ENCODE measurements at regions not wholly inside any gene's neighbourhood (a gene's known extent, or its start where the extent isn't known, plus 50 kb on each side); places are given as distances from the start of the nearest gene placed in this dataset.

DNA sequence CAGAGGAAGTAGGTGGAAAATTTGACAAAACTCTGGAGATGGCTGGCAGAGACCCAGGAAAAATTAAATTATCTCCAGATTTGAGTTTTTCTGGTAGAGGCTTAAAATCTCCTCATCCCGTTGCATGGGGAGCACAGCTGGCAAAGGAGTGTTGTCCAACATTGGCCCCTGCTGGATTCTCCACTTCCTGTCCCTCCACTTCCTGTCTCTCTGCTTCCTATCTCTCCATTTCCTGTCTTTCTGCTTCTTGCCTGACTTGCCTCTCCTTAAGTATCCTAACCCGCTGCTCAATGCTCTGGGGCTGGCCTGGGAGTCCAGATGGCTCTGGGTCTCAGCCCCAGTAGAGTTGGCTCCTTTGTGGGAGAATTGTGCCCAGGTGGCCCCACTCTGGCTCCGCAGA lies 65.8 kb upstream of the EMX2 start:
- 59 to 86% methylated on average over 3 of the region's 3 CpGs for WGBS, 2 donors
- Histone ChIP-seq H3K4me3 (no peak overlapping the region), H3K9me3 (ENCODE audit: control insufficient read depth in 4 of 4, insufficient read depth in 3 of 4, low read length in 3 of 4) (peaks cover 0 to 4% (median 0%) of the 10 kb centered on the region in 4 donors), H3K27me3 (ENCODE audit: control insufficient read depth in 3 of 3, insufficient read depth in 3 of 3, low read length in 2 of 3) (peaks cover 0 to 3% (median 2%) of the 10 kb centered on the region in 3 donors), H3K27ac (ENCODE audit: low read depth in 1 of 2, low read length in 1 of 2) (no peak overlapping the region), H3K36me3 (ENCODE audit: control insufficient read depth in 4 of 4, insufficient read depth in 4 of 4, low read length in 4 of 4) (no peaks in the 10 kb centered on the region), H3K4me1 (ENCODE audit: control insufficient read depth in 5 of 5, insufficient read depth in 5 of 5, low read length in 5 of 5) (no peaks in the 10 kb centered on the region), H3K9ac (ENCODE audit: insufficient read depth in 1 of 2, low read length in 2 of 2) (no peak overlapping the region)
- no peak for DNase-seq
- no peak for ATAC-seq (ENCODE audit: insufficient read depth, low FRiP score)
- TF ChIP-seq, protein P1, sequence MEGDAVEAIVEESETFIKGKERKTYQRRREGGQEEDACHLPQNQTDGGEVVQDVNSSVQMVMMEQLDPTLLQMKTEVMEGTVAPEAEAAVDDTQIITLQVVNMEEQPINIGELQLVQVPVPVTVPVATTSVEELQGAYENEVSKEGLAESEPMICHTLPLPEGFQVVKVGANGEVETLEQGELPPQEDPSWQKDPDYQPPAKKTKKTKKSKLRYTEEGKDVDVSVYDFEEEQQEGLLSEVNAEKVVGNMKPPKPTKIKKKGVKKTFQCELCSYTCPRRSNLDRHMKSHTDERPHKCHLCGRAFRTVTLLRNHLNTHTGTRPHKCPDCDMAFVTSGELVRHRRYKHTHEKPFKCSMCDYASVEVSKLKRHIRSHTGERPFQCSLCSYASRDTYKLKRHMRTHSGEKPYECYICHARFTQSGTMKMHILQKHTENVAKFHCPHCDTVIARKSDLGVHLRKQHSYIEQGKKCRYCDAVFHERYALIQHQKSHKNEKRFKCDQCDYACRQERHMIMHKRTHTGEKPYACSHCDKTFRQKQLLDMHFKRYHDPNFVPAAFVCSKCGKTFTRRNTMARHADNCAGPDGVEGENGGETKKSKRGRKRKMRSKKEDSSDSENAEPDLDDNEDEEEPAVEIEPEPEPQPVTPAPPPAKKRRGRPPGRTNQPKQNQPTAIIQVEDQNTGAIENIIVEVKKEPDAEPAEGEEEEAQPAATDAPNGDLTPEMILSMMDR (IDR thresholded peaks at IDR 0.05; ENCODE audit: control extremely low read depth, extremely low read depth) = no peak

DNA sequence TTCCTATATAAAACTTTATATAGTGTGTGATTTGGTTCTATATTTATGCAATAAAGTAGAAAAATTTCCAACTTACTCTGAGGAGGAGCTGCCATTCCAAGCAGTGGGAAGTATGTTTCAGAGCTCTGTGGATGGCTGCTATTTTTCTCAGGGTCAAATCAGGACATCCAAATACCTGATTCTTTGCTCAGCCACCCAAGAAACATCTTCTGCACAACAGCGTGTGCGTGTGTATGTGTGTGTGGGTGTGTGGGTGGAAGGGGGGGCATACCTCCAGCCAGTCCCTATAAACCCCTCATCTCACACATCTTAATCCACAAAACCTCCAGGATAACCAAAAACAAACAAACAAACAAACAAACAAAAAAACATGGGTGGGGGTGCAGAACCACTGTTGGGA lies 66.3 kb upstream of the EMX2 start:
- H3K27ac ChIP-seq (ENCODE audit: low read depth in 1 of 2, low read length in 1 of 2) = no peak overlapping the region
- H3K4me3 ChIP-seq = no peak overlapping the region
- H3K4me1 ChIP-seq (ENCODE audit: control insufficient read depth in 5 of 5, insufficient read depth in 5 of 5, low read length in 5 of 5) = no peaks in the 10 kb centered on the region
- no peaks in the 10 kb centered on the region for H3K36me3 ChIP-seq (ENCODE audit: control insufficient read depth in 4 of 4, insufficient read depth in 4 of 4, low read length in 4 of 4)
- H3K9me3 ChIP-seq (ENCODE audit: control insufficient read depth in 4 of 4, insufficient read depth in 3 of 4, low read length in 3 of 4) = peaks cover 0 to 4% (median 0%) of the 10 kb centered on the region in 4 donors
- ATAC-seq (ENCODE audit: insufficient read depth, low FRiP score) (no peak), DNase-seq (no peak)
- no peak overlapping the region for H3K9ac ChIP-seq (ENCODE audit: insufficient read depth in 1 of 2, low read length in 2 of 2)
- peaks cover 0 to 4% (median 2%) of the 10 kb centered on the region in 3 donors for H3K27me3 ChIP-seq (ENCODE audit: control insufficient read depth in 3 of 3, insufficient read depth in 3 of 3, low read length in 2 of 3)
- WGBS, 2 donors = 98 to 100% methylated on average over 2 of the region's 2 CpGs
- TF ChIP-seq, protein P1 (IDR thresholded peaks at IDR 0.05; ENCODE audit: control extremely low read depth, extremely low read depth) = no peak

DNA sequence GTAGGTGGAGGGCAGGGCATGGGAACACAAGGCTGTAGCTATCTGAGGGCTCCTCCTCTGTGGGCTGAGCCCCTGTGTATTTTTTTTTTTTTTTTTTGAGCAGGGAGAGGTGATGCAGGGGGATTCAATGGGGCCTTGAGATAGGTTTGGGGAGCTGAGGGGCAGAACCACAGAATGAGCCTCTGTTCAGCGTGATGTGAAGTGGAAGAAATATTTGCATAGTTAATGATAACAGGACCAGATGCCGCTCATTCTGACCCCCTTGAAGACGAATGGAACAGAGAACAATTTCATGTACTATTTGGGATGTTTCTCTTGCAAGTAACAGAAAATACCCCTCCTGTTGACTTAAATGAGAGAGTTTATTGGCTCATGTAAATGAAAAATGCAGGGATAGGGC lies 69.7 kb upstream of the EMX2 start:
- DNase-seq (no peak), ATAC-seq (ENCODE audit: insufficient read depth, low FRiP score) (no peak)
- Histone ChIP-seq H3K4me1 (ENCODE audit: control insufficient read depth in 5 of 5, insufficient read depth in 5 of 5, low read length in 5 of 5) (no peaks in the 10 kb centered on the region), H3K4me3 (no peak overlapping the region), H3K9me3 (ENCODE audit: control insufficient read depth in 4 of 4, insufficient read depth in 3 of 4, low read length in 3 of 4) (peaks cover 0 to 2% (median 0%) of the 10 kb centered on the region in 4 donors), H3K27ac (ENCODE audit: low read depth in 1 of 2, low read length in 1 of 2) (no peak overlapping the region), H3K9ac (ENCODE audit: insufficient read depth in 1 of 2, low read length in 2 of 2) (no peak overlapping the region), H3K27me3 (ENCODE audit: control insufficient read depth in 3 of 3, insufficient read depth in 3 of 3, low read length in 2 of 3) (peaks cover 0 to 4% (median 2%) of the 10 kb centered on the region in 3 donors), H3K36me3 (ENCODE audit: control insufficient read depth in 4 of 4, insufficient read depth in 4 of 4, low read length in 4 of 4) (no peaks in the 10 kb centered on the region)
- TF ChIP-seq, protein P1 (IDR thresholded peaks at IDR 0.05; ENCODE audit: control extremely low read depth, extremely low read depth) = no peak
- 70 to 86% methylated on average over 3 of the region's 3 CpGs for whole genome bisulfite sequencing, 2 donors

- Histone ChIP-seq H3K27ac (ENCODE audit: low read depth in 1 of 2, low read length in 1 of 2) (no peak overlapping the region), H3K9ac (ENCODE audit: insufficient read depth in 1 of 2, low read length in 2 of 2) (no peak overlapping the region), H3K9me3 (ENCODE audit: control insufficient read depth in 4 of 4, insufficient read depth in 3 of 4, low read length in 3 of 4) (peaks cover 0 to 2% (median 0%) of the 10 kb centered on the region in 4 donors), H3K4me1 (ENCODE audit: control insufficient read depth in 5 of 5, insufficient read depth in 5 of 5, low read length in 5 of 5) (no peaks in the 10 kb centered on the region), H3K4me3 (no peak overlapping the region), H3K27me3 (ENCODE audit: control insufficient read depth in 3 of 3, insufficient read depth in 3 of 3, low read length in 2 of 3) (peaks cover 0 to 4% (median 2%) of the 10 kb centered on the region in 3 donors), H3K36me3 (ENCODE audit: control insufficient read depth in 4 of 4, insufficient read depth in 4 of 4, low read length in 4 of 4) (no peaks in the 10 kb centered on the region)
- 94 to 99% methylated on average over 3 of the region's 3 CpGs for WGBS, 2 donors
- ATAC-seq (ENCODE audit: insufficient read depth, low FRiP score) = no peak
- TF ChIP-seq, protein P1 (IDR thresholded peaks at IDR 0.05; ENCODE audit: control extremely low read depth, extremely low read depth) = no peak
- no peak for DNase-seq
Observed at GRCh38 chr10:117471344-117471874, 71.1 kb upstream of the EMX2 start.

Measured in lung (tissue), 11 donors.